GF-D8 (cell line): ENCODE measurements at regions not wholly inside any gene's neighbourhood (a gene's known extent, or its start where the extent isn't known, plus 50 kb on each side); places are given as distances from the start of the nearest gene placed in this dataset.
"Not testable (repeated sequence)": the region's sequence is repeated elsewhere in the genome, so short reads cannot be mapped to it uniquely, and the experiment has no call there.

Experiments
- DNase-seq: peaks from one replicate; lab custom pipeline; 2025; lab: John Stamatoyannopoulos, UW

GRCh38 chr12:73699318-73699717 lies 838.3 kb upstream of the ATXN7L3B start:
- DNase-seq, result no peak

DNA sequence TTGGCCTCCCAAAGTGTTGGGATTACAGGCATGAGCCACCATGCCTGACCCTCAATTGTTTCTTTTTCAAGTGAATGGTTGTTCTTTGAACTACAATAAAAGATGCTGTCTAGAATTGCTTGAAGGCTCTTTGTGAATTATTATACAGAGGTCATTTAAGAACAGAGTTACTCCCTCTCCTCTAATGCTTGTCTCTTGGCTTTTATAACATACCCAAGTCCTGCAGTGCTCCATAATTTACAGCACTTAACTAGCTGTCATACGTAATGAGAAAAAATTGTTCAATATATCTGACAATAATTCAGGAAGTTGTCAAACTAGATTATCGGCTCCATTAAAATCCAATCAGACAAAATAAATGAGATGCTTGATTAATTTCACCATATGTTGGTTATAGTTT lies 823.0 kb upstream of the ATXN7L3B start:
- no peak for DNase-seq

DNA sequence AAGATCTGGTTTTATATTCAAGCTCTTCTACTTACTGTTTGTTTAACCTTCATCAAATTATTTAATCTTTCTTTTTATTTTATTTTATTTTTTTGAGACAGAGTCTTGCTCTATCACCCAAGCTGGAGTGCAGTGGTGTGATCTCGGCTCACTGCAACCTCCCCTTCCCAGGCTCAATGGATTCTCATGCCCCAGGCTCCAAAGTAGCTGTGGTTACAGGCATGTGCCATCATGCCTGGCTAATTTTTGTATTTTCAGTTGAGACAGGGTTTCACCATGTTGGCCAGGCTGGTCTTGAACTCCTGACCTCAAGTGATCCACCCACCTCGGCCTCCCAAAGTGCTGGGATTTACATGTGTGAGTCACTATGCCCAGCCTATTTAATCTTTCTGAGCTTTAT lies 821.5 kb upstream of the ATXN7L3B start:
- DNase-seq, result not testable (repeated sequence)

GRCh38 chr12:73719223-73719622 lies 818.4 kb upstream of the ATXN7L3B start:
- DNase-seq, result no peak

GRCh38 chr12:73726881-73727280 lies 810.8 kb upstream of the ATXN7L3B start:
- DNase-seq, result no peak

DNA sequence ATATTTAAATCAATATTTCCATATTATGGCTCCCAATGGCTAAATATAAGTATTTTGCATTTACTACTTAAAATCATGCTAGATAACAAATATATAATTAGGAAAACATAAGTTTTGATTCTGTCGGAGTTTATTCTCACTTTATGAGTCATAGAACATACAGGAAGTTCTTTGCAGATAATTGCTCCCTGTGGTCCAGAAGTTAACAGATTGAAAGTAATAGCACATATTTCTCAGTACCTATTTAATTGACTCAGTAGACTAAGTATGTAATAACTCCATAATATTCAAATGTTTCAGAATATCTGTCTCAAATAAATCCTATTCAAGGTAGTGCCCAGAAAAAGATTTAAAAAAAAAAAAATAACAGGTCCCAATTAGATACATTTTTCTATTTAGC lies 806.0 kb upstream of the ATXN7L3B start:
- no peak for DNase-seq

- no peak for DNase-seq
Observed at GRCh38 chr12:73769337-73769736, 768.3 kb upstream of the ATXN7L3B start.

DNA sequence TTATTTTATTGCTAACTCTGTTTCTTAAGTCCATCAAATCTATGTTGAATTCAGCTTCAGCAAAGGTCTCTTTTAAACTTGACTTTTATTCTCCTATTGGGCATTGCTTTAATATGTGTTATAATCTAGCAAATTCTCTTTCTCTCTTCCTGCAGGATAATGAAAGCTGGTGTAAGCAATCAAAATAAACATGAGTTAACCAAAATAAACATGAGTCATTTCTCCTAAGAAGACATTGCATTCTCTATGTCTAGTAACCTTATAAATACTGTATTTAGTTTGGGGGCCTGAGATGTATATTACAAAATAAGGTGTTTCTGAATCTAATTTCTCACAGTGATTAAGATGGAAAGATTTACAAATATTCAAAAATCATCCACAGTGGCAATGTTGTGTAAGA lies 739.1 kb upstream of the ATXN7L3B start:
- no peak for DNase-seq

DNA sequence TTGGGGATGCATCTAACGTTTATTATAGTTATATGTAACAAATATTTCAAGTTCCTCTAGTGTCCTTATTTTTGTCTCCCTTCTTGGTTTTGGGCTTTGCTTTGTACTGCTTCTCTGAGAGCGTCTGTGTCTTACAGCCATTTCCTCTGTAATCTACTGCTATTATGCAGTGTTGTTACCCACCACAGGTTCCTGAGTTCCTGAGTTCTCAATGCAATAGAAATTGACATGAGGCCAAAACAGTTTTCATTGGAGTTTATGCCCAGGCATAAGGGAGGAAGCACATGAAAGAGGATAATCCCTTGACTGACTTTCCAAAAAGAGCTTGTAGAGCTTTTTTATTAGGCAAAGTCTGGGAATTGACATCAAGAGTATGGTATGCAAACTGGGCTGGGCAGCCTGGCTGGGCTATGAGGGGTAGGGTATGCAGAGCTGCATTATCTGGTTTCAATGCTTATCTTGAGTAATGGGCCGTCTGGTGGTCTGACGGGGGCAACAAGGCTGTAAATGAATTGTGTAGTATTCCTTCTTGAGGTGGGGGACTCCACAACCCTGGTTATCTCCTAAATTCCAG lies 722.5 kb upstream of the ATXN7L3B start:
- DNase-seq, result no peak

- DNase-seq, result no peak
Observed at GRCh38 chr12:73817161-73817560, 720.5 kb upstream of the ATXN7L3B start.

DNA sequence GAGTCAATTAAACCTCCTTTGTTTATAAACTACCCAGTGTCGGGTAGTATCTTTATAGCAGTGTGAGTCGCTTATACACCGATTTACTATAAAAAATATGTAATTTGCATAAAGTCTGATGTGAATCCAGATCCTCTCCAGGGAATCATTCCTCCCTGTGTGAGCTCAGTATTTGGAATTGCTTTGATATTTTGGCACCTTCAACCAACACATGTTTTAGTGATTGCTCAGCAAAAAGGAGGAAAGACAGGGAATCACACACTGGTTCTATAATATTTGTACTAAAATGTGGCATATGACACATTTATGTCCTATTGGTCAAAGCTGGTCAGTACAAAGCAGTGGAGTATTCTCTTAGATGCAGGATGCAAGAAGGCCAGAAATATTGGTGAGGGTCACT lies 703.9 kb upstream of the ATXN7L3B start:
- DNase-seq, result no peak

GRCh38 chr12:73841963-73842362 lies 695.7 kb upstream of the ATXN7L3B start:
- DNase-seq, result no peak

DNA sequence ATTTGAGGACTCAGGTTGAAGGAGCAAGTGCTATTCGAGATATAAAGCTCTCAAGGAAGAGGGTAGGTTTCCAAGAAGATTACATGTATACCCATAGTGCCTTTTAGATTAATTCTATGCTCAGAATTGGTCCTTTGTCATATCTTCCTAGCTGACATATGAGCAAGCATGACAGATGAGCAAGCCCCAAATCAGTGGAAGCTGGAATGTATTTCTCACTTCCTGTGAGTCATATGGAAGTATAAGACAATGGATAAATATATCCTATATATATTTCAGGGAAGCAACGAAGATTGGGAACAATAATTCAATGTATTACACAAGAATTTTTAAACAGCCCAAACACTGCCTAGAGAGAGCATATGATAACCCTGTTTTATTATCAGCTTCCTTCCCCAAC lies 674.1 kb upstream of the ATXN7L3B start:
- DNase-seq, result no peak

- DNase-seq, result no peak
Observed at GRCh38 chr12:73867147-73867546, 670.5 kb upstream of the ATXN7L3B start.

DNA sequence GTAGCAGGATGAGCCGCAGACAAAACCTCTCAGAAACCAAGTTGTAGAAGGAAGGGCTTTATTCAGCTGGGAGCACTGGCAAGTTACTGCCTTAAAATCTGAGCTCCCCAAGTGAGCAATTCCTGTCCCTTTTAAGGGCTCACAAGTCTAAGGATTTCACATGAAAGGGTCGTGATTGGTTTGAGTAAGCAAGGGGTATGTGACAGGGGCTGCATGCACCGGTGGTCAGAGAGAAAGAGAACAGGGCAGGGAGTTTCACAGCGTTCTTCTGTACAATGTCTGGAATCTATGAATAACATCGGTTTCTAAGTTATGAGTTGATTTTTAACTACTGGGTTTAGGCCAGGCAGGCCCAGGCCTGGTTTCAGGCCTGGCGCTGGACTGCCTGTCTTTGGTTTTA lies 660.3 kb upstream of the ATXN7L3B start:
- DNase-seq, result not testable (repeated sequence)

DNA sequence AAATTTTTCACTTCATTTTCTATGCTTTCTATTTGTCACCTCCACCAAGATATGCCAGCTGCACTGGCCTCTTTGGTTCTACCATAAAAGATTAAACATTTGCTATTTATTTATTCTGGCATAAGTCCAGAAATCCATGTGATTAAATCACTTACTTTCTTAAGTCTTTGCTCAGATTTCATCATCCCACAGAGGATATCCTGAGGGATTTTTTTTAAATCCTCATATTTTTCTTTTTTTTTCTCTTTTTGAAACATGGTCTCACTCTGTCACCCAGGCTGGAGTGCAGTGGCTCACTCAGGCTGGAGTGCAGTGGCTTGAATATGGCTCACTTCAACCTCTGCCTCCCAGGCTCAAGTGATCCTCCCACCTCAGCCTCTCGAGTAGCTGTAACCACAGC lies 645.4 kb upstream of the ATXN7L3B start:
- DNase-seq, result no peak

DNA sequence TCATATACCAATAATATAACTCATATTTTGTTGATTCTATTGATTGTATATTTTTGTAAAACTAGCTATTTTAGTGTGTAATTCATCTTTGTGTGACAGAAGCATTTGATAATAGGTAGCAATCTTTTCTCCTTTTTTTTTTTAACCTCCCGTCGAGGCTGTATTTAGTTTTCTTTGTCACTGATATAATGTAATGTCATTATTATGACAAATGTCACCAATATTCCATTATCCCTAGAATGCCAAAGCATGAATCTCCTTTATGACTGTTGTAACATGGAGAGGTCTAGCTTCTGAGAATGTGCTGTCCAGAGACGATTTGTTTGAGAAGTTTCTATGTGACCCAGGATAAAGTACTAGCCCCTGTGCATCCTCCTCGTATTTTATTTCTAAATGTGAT lies 639.0 kb upstream of the ATXN7L3B start:
- DNase-seq, result no peak

DNA sequence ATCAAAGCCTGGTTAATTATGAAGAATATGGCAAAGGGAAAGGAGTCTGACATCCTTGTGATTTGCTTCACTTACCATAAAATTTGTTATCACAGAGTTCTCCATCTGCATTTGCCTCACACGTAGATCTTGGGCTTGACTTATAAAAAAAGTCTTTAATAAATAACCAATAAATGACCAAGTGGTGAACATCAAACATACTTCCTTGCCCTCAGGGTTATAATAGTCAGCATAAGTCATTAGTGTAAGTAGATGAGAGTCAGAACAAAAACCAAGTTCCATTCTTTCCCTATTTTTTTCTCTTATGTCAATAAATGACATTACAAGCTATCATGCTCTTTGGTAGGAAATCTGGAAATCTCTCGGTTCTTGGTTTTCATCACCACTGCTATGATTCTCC lies 635.4 kb upstream of the ATXN7L3B start:
- DNase-seq, result no peak

DNA sequence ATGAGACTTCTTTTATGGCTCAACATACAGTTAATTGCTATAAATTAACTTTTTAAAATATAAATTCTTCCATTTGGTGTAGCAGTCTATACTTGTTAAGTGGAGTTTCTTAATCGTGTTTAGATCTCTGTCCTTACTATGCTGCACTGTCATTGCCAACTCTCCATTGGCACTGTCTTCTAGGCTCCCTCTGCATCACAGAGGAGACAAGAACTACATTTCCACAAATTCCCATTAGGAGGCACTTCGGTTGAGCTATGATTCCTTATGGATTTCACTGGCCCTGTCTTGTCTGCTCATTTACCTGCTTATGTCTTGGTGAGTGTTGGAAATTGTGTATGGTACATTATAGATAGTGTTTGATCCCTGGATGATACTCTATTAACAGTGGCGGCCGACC lies 630.9 kb upstream of the ATXN7L3B start:
- DNase-seq, result no peak

DNA sequence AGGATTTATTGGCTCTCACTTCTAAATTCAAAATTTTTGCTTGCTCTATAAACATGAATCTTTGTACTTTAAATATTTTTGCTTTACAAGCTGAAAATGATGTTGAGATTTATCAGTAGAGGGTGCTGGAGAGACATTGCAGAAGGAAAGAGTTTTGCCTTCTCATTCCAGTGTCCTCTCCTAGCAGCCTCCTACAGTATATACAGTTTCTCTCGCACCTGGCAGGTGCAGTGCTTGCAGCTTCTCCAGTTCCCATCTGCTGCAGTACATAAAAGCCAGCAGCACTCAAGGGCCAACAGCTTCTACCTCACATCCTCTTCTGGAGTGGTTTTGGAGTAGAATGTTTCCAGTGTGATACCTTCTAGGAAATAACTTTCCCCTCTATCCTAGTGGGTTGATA lies 601.8 kb upstream of the ATXN7L3B start:
- DNase-seq, result no peak

DNA sequence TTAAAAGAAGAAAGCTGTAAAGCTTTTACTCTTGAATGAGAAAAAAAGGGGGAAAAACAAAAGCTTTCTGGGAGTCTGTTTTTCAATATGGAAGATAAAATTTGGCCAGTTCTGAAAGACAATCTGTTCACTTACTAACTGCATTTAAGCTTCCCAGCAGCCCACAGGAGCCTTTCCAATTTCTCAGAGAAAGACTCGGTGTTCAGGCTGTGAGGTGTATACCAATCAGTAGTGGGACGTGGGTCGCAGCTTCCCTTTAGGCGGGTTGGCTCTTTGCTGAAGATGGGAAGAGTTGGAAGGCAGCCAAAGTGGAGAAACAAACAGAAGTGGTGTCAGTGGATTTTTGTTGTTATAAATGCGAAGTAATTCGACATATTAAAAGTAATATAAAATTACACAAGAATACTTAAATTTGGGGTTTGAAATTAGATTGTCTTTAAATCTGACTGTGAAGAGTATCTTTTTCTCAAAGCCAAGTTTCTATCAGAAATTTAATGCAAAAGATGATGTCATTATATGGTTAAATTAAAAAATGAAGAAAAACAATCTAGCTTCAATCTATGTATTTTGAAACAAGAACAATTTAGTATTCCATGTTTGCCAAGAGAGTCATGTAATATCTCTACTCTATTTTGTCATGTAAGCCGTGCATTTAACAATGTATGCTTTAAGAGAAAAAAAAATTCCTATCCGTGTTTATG lies 590.2 kb upstream of the ATXN7L3B start:
- no peak for DNase-seq

DNA sequence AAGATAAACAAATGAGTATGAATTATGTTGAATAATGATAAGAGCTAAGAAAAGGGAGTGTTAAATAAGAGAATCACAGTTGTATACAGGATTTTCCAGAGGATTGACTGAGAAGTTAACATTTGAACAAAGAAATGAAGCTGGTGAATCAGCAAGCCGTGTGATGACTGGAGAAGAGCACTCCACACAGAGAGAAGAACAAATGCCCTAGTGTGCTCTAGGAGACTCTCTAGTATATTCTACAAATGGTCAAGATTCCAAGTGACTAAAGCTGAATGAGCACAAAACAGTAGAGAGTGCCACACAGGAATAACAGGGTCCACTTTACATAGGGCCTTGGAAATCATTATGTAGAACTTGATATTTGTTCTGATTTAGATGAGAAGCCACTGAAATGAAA lies 587.1 kb upstream of the ATXN7L3B start:
- DNase-seq, result no peak

DNA sequence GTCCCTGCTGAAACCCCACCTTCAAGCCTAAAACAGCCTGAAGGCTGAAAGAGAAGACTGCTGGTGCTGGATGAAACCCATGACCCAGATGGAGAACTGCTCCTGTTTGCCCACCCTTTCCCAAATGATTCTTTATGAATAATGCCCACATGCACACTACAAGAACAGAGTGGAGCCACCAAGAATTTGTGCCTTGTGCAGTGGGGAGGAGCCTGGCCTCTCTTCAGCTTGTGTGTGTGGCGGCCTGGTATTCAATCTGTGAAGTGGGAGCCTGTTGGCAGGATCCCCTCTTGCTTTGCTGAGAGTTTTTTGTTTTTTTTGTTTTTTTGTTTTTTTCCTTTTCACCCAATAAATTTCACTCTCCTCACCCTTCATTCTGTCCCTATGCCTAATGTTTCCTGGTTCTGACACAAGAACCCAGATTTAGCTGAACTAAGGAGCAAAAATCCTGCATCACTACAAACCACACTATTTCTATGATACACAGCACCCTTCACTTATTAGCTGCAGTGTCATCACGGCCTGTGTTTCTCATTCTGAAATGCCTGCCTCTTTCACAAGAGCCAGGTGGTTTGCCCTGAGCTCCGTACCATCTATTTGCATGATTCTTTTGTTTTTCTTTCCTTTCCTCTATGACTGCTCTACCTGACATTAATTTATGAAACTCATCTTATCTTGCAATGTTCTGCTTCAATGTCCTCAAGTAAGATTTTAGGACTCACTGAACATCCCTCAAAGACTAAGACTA lies 585.5 kb upstream of the ATXN7L3B start:
- DNase-seq, result no peak

GRCh38 chr12:73964641-73965040 lies 573.0 kb upstream of the ATXN7L3B start:
- DNase-seq, result no peak
